Spinal cord (tissue), 9 donors: ENCODE measurements at regions not wholly inside any gene's neighbourhood (a gene's known extent, or its start where the extent isn't known, plus 50 kb on each side); places are given as distances from the start of the nearest gene placed in this dataset.

Source experiments
- DNase-seq, 6 donors: peaks; one replicate each; pipeline versions ENCODE4 v3.0.0 to v3.0.0-alpha.2; 2013 to 2015; ENCODE audit warnings: low spot score in 6 of 6, low read depth in 4 of 6
- H3K27ac ChIP-seq: one replicate; pipeline ENCODE4 v1.5.1; 2013; ENCODE audit warnings: low read depth, low read length, control low read depth
- H3K27me3 ChIP-seq: one replicate; pipeline ENCODE4 v1.6.1; 2013; ENCODE audit warnings: low read length; ENCODE audit not compliant: control insufficient read depth, insufficient read depth
- H3K36me3 ChIP-seq: one replicate; pipeline ENCODE4 v1.6.1; 2013; ENCODE audit warnings: low read length; ENCODE audit not compliant: control insufficient read depth, insufficient read depth
- H3K4me1 ChIP-seq: one replicate; pipeline ENCODE4 v1.6.1; 2013; ENCODE audit warnings: low read length; ENCODE audit not compliant: control insufficient read depth, insufficient read depth
- H3K4me3 ChIP-seq: one replicate; pipeline ENCODE4 v1.5.1; 2013; ENCODE audit warnings: low read depth, low read length, control low read depth
- H3K9me3 ChIP-seq: one replicate; pipeline ENCODE4 v1.6.1; 2013; ENCODE audit warnings: low read length; ENCODE audit not compliant: control insufficient read depth, insufficient read depth
- whole genome bisulfite sequencing: methylation state at CpG from one replicate; pipeline ENCODE4 v1.1.5; 2013; ENCODE audit warnings: missing lambda C conversion rate; ENCODE audit not compliant: insufficient coverage; 5-methylcytosine and 5-hydroxymethylcytosine counted together
- donor health status: healthy.

DNA sequence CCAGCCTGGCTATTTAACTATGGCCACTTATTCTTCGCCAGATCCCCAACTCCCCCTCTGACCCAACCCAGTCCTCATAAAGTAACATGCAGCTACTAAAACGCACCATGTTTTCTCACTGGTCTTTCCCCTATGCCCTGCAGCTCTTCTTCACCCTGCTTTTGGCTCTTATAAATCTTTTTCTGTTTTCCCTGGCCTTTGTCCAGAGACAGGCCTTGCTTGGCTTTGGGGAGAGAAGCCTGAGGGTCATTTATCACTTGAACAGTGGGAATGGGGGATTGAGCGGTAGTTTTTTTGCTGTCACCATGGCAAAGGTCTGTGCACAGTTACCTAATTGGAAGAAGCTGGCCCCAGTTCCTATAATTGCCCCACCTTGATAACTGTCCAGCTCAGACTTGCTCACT is 202.9 kb upstream of the NT5C1B start:
- Histone ChIP-seq H3K9me3 (no peaks in the 10 kb centered on the region), H3K4me1 (peaks cover 24% of the 10 kb centered on the region), H3K36me3 (no peaks in the 10 kb centered on the region), H3K27ac (peak overlapping the region; percentile 33), H3K27me3 (no peaks in the 10 kb centered on the region), H3K4me3 (no peak overlapping the region)
- WGBS, result 7% methylated on average over 3 of the region's 3 CpGs
- peak; percentile 63 to 91 (median 70) for DNase-seq

DNA sequence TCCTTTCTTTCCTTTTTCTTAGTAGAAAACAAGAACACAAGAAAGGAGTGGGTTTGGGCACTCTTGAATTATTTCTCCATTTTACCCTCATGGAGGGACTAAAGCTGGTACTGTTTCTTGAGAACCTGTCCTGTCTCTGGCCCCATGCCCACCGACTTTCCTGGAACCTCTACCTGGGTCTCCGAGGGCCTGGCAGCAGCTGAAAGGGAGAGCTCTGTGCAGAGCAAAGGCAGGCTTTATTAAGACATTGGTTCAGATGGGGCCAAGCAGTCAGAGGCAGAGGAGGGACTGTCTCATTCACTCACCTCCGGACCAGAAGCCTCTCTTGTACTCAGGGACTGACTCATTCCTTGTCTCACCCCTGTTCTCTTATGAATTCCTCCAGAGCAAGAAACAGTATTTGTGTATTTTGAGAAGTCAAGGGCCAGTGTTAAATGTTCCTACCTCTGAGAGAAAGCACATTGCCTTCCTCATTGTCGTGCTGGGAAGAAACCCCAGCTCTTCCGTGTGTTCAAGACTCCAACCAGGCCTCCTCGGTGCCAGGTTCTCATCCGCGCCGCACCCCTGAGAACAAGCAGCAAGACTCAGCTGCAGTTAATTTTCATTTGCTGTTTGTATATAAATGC is 201.9 kb upstream of the NT5C1B start:
- H3K4me3 ChIP-seq, result no peak overlapping the region
- DNase-seq, result peak in 1 of 6 donors; percentile 25
- no peaks in the 10 kb centered on the region for H3K36me3 ChIP-seq
- H3K27ac ChIP-seq, result peak overlapping the region; percentile 33
- 55% methylated on average over 4 of the region's 9 CpGs for WGBS
- peaks cover 24% of the 10 kb centered on the region for H3K4me1 ChIP-seq
- no peaks in the 10 kb centered on the region for H3K9me3 ChIP-seq
- no peaks in the 10 kb centered on the region for H3K27me3 ChIP-seq

DNA sequence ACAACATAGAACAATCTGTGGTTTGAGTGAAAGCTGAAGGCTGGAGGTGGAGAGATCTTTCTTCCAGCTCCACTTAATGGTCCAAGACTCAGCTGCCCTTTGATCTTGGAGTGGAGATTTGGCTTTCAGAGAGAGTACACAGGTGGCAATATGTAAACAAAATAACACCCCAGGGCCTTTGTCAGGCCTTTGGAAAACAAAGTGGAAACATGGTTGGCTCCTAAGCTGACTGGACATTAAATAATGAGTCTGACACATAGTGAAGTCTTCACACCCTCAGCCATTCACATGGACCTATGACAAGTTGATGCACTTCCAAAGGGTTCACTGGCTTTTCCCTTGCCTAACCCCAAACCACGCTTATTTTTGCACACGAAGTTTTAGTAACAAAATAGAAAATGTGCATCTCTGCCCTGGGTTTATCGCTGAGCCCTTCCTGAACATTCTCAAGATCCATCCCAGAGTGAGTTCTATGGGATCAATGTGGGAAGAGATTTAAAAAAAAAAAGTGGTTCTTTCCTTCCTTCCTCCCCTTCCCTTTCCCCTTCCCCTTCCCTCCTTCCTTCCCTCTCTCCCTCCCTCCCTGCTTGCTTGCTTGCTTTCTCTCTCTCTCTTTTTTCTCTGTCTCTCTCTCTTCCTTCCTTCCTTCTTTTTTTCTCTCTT is 201.3 kb upstream of the NT5C1B start:
- H3K27me3 ChIP-seq, result no peaks in the 10 kb centered on the region
- no peak overlapping the region for H3K4me3 ChIP-seq
- no peak overlapping the region for H3K27ac ChIP-seq
- H3K4me1 ChIP-seq, result peaks cover 24% of the 10 kb centered on the region
- H3K9me3 ChIP-seq, result no peaks in the 10 kb centered on the region
- WGBS, result no CpG with 5 or more reads among the region's 3 CpGs
- H3K36me3 ChIP-seq, result no peaks in the 10 kb centered on the region
- DNase-seq, result peak in 1 of 6 donors; percentile 7

DNA sequence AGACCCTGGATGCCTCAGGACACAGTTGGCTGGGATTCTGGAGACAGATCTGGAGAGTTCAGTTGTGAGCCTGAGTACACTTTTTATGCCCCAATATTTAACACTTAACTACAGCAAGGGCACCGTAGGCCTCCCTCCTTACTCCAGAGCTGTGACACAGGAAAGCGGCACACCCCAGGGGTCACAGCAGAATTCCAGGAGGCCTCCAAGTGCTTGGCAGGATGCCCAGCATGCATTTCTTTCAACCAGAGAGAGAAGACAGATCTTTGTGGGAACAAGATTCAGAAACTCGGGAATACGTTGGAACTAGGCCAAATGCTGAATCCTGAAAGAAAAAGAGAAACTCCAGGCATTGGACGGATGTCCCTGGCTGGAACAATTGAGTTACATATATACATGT is 199.2 kb upstream of the NT5C1B start:
- Histone ChIP-seq H3K27me3 (no peaks in the 10 kb centered on the region), H3K27ac (no peak overlapping the region), H3K9me3 (no peaks in the 10 kb centered on the region), H3K4me3 (no peak overlapping the region), H3K4me1 (peaks cover 23% of the 10 kb centered on the region), H3K36me3 (no peaks in the 10 kb centered on the region)
- DNase-seq, result peak in 3 of 6 donors; percentile 17 to 64 (median 55)
- 41% methylated on average over 4 of the region's 5 CpGs for WGBS

DNA sequence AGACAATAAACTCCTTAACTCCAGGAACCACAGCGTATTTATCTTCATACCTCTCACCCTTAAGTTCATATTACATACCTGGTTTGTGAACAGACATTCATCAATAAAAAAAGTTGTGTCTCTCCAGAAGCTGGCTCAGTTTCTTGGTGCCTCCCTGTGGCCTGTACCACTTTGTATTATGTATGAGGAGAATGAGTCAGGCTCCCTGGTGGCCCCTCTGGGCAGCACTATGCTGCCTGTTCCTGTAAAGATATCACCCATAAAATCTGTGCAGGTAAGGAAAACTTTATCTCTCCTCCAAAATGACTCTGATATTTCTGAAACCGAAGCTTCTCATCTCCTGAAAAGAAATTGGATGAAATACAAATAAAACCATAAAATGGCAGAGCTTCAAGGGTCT is 198.4 kb upstream of the NT5C1B start:
- H3K4me3 ChIP-seq, result no peak overlapping the region
- no peaks in the 10 kb centered on the region for H3K9me3 ChIP-seq
- no peak overlapping the region for H3K27ac ChIP-seq
- peaks cover 16% of the 10 kb centered on the region for H3K4me1 ChIP-seq
- DNase-seq, result no peak
- no CpG with 5 or more reads among the region's 2 CpGs for WGBS
- H3K36me3 ChIP-seq, result no peaks in the 10 kb centered on the region
- H3K27me3 ChIP-seq, result no peaks in the 10 kb centered on the region

DNA sequence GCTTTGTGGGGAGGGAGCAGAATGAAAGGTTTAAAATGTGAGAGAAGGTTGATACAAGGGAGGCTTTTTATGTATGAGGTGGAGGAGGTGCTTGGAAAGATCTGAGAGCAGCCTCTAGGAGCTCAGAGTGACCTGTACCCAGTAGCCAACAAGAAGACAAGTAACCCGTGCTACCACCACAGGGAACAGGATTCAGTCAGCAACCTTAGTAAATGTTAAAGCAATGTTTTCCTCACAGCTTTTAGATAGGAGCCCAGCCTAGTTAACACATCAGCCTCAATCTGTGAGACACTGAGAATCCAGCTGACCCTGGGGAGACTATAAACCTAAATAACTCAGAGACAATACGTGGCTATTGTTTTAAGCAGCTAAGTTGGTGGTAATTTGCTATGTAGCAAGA is 194.9 kb upstream of the NT5C1B start:
- no peaks in the 10 kb centered on the region for H3K27me3 ChIP-seq
- DNase-seq, result no peak
- no peaks in the 10 kb centered on the region for H3K9me3 ChIP-seq
- H3K4me3 ChIP-seq, result no peak overlapping the region
- no peaks in the 10 kb centered on the region for H3K36me3 ChIP-seq
- WGBS, result no CpG with 5 or more reads among the region's 2 CpGs
- no peak overlapping the region for H3K27ac ChIP-seq
- peaks cover 3% of the 10 kb centered on the region for H3K4me1 ChIP-seq

DNA sequence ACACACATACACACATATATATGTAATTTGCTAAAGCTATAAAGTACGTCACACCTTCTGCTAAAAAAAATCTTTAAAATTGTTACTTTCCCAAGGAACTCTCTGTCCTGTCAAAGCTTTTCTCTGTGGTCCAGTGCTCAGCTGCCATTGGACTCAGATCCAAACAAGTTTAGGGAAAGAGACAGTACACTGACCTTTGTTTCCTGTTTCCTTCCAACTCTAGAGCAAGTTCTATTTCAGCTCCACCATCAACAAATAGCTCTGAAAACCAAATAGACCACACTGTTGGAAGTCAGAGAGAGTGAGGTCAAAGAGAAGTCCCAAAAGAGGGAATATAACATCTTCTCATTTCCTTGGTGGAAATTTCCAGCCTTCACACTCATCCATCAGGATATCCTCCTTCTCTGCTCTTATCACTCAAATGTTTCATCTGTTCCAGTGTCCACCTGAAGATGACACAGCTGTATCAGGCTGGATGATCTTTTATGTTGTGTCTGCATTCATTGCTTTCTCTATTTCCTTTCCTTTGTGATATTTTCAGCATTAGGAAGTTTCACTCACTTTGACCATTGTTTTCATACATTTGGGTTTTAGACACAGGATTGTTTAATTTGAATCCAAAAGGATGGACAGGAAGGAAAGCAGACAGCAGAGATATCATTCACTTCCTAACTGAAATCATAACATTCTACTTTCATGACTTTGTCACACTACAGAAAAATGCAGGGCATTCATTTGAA is 192.3 kb upstream of the NT5C1B start:
- H3K4me3 ChIP-seq, result no peak overlapping the region
- no peaks in the 10 kb centered on the region for H3K36me3 ChIP-seq
- WGBS, result no CpG with 5 or more reads among the region's 1 CpG
- H3K4me1 ChIP-seq, result no peaks in the 10 kb centered on the region
- no peaks in the 10 kb centered on the region for H3K27me3 ChIP-seq
- H3K27ac ChIP-seq, result no peak overlapping the region
- DNase-seq, result peak in 1 of 6 donors; percentile 11
- no peaks in the 10 kb centered on the region for H3K9me3 ChIP-seq

DNA sequence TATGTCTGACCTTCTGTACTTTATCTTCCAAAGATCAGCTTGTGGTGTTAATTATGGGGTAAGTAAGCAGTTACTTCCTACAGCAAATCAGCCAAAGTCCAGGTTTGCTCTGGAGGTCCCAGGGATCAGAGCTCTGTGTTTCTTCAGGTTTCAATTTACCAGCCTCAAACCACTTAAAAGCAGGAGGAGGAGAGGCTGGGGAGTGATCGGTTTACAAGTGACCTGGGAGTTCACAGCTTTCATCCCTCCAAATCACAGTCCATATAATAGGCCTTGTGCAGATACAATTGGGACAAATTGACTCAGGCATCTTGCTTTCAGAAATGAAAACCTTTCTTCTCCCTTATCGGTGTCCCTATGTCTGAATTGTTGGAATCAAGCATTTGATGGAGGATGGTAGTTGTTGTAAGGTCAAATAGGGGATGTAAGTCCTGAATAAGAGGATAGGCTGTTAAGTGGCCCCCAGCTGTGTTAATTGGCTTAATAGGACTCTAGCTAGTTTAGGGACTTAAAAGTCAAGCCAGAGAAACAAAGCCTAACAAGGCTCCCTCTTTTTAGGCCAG is 188.0 kb upstream of the NT5C1B start:
- no peak for DNase-seq
- H3K27ac ChIP-seq, result no peak overlapping the region
- no peaks in the 10 kb centered on the region for H3K4me1 ChIP-seq
- no peak overlapping the region for H3K4me3 ChIP-seq
- no peaks in the 10 kb centered on the region for H3K27me3 ChIP-seq
- H3K36me3 ChIP-seq, result no peaks in the 10 kb centered on the region
- H3K9me3 ChIP-seq, result no peaks in the 10 kb centered on the region
- no CpG with 5 or more reads among the region's 2 CpGs for WGBS

DNA sequence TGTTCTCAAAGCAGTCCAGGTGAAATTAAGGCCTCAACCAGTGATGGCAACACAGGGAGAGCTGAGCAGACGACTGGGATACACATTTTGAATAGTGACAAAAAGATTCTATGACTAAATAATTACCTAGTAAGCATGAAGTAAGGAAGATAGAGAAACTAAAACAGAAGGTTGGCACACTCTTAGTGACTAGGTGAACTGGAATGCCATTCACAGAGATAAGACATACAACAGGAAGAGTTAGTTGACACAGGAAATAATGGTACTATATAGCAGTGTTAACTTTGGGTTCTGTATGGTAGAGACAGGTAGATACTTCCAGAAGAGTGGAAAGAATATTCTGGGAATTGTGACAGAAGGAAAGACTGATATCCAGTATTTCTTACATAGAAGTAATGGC is 181.8 kb upstream of the NT5C1B start:
- no peak overlapping the region for H3K27ac ChIP-seq
- peaks cover 3% of the 10 kb centered on the region for H3K9me3 ChIP-seq
- no peak overlapping the region for H3K4me3 ChIP-seq
- no peaks in the 10 kb centered on the region for H3K27me3 ChIP-seq
- DNase-seq, result no peak
- no peaks in the 10 kb centered on the region for H3K36me3 ChIP-seq
- no peaks in the 10 kb centered on the region for H3K4me1 ChIP-seq
- no CpG with 5 or more reads among the region's 1 CpG for WGBS
